Esophagus squamous epithelium (tissue), 5 donors: ENCODE measurements at regions not wholly inside any gene's neighbourhood (a gene's known extent, or its start where the extent isn't known, plus 50 kb on each side); places are given as distances from the start of the nearest gene placed in this dataset.

Experiments used
- DNase-seq: peaks from one replicate; lab custom pipeline; 2025; lab: John Stamatoyannopoulos, UW
- H3K27ac ChIP-seq, 4 donors: fragments of 200-600 bp; sonication (generic); one replicate each; pipeline ENCODE4 v1.5.1; 2016 to 2019; ENCODE audit warnings: mild to moderate bottlenecking in 1 of 4
- H3K27me3 ChIP-seq, 4 donors: fragments of 200-600 bp; sonication (generic); 1 replicate in 3 of 4; 2 replicates in 1 of 4; pipeline versions ENCODE4 v1.5.1 to v1.6.0; 2017 to 2021; ENCODE audit warnings: antibody characterized with exemption in 1 of 4
- H3K36me3 ChIP-seq, 3 donors: fragments of 200-600 bp; sonication (generic); one replicate each; pipeline ENCODE4 v1.5.1; 2016 to 2019
- H3K4me1 ChIP-seq, 3 donors: fragments of 200-600 bp; sonication (generic); one replicate each; pipeline ENCODE4 v1.5.1; 2017 to 2019
- H3K4me3 ChIP-seq, 4 donors: fragments of 200-600 bp; sonication (generic); 1 replicate in 3 of 4; 2 replicates in 1 of 4; pipeline ENCODE4 v1.5.1; 2016 to 2019; ENCODE audit warnings: mild to moderate bottlenecking in 2 of 4, moderate library complexity in 1 of 4
- H3K9me3 ChIP-seq, 3 donors: fragments of 200-600 bp; sonication (generic); one replicate each; pipeline ENCODE4 v1.5.1; 2016 to 2019
- POLR2A ChIP-seq, 4 donors: fragments of 450-650 bp; IDR thresholded peaks; one replicate each; pipeline ENCODE4 v1.6.1; 2017; ENCODE audit warnings: antibody characterized with exemption in 4 of 4, mild to moderate bottlenecking in 4 of 4, moderate library complexity in 3 of 4
- WGBS, 2 donors: methylation state at CpG; one replicate each; pipeline ENCODE4 v1.1.5; 2018; 5-methylcytosine and 5-hydroxymethylcytosine counted together
- intact Hi-C: fragments of 100-400 bp; cut with DNase I; formaldehyde crosslinking; loops from one replicate; pipeline ENCODE4 v1.15.0; 2022
- TF ChIP-seq, protein P1 (sequence below), 6 experiments: fragments of 450-650 bp in 4 of 6; fragments of 200-600 bp in 2 of 6; sonication (generic) in 2 of 6; IDR thresholded peaks; one replicate each; pipeline ENCODE4 v1.5.1; 2016 to 2019; ENCODE audit warnings: antibody characterized with exemption in 6 of 6, mild to moderate bottlenecking in 4 of 6, moderate library complexity in 4 of 6
- donor health status: DM: yes; HTN: yes; CAD: no.

DNA sequence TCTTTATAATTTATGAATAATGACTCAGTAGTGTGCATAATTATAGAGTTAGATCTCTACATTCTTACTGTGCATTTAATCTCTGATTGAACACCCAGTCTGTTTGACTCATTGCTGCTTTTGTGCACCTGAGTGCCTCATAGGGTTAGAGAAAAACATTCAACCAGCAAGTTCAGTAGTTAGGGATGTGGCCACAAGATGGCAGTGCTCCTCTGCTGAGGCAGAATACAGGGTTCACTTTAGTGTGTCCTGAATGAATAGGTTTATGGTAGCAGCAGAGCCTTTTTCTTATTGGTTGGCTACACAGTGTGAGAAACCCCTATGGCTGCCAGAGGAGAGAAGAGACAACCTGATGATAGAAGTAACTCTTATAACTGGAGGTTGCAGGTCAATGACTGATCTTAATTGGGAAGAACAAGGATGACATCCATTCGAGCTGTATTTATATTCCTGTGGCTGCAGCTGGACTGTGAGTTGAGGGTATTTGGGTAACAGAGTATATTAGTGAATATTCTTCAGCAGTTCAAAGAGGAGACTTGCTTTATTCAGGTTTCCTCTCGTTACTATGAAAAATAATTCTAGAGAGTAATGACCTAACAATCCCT is 194.9 kb upstream of the OR4E1 start:
- no peaks in the 10 kb centered on the region for H3K36me3 ChIP-seq
- WGBS, 2 donors, result 52 to 65% methylated on average over 2 of the region's 2 CpGs
- no peaks in the 10 kb centered on the region for H3K4me1 ChIP-seq
- intact Hi-C loops, result no loop called here
- TF ChIP-seq, protein P1, sequence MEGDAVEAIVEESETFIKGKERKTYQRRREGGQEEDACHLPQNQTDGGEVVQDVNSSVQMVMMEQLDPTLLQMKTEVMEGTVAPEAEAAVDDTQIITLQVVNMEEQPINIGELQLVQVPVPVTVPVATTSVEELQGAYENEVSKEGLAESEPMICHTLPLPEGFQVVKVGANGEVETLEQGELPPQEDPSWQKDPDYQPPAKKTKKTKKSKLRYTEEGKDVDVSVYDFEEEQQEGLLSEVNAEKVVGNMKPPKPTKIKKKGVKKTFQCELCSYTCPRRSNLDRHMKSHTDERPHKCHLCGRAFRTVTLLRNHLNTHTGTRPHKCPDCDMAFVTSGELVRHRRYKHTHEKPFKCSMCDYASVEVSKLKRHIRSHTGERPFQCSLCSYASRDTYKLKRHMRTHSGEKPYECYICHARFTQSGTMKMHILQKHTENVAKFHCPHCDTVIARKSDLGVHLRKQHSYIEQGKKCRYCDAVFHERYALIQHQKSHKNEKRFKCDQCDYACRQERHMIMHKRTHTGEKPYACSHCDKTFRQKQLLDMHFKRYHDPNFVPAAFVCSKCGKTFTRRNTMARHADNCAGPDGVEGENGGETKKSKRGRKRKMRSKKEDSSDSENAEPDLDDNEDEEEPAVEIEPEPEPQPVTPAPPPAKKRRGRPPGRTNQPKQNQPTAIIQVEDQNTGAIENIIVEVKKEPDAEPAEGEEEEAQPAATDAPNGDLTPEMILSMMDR (IDR thresholded peaks at IDR 0.05), result peak; percentile 24 to 59 (median 44)
- no peak for TF ChIP-seq POLR2A (IDR thresholded peaks at IDR 0.05)
- H3K27me3 ChIP-seq, result no peaks in the 10 kb centered on the region
- no peak for DNase-seq
- H3K27ac ChIP-seq, result no peak overlapping the region
- H3K4me3 ChIP-seq, result no peak overlapping the region
- H3K9me3 ChIP-seq, result no peaks in the 10 kb centered on the region

DNA sequence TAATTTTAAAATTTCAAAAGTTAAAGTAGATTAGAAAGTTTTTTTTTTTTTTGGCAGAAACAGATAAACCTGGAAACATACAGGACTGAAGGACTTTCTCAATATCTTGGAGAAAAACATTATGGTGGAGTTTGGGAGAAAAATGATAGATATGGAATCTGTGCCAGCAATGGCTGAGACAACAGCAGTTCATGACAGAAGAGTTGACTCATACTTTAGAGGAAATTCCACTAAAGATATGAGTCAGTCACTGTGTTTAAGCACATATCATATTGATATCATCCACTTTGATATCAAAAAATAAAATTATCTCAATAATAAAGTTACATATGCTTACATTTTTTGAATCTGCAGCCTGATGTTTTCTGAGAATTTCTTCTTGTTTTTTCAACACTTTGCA is 193.9 kb upstream of the OR4E1 start:
- intact Hi-C loops, result no loop called here
- no peaks in the 10 kb centered on the region for H3K4me1 ChIP-seq
- H3K4me3 ChIP-seq, result no peak overlapping the region
- H3K36me3 ChIP-seq, result no peaks in the 10 kb centered on the region
- H3K27ac ChIP-seq, result no peak overlapping the region
- no peaks in the 10 kb centered on the region for H3K27me3 ChIP-seq
- TF ChIP-seq, protein P1 (IDR thresholded peaks at IDR 0.05), result no peak
- no peak for TF ChIP-seq POLR2A (IDR thresholded peaks at IDR 0.05)
- H3K9me3 ChIP-seq, result no peaks in the 10 kb centered on the region
- DNase-seq, result no peak

DNA sequence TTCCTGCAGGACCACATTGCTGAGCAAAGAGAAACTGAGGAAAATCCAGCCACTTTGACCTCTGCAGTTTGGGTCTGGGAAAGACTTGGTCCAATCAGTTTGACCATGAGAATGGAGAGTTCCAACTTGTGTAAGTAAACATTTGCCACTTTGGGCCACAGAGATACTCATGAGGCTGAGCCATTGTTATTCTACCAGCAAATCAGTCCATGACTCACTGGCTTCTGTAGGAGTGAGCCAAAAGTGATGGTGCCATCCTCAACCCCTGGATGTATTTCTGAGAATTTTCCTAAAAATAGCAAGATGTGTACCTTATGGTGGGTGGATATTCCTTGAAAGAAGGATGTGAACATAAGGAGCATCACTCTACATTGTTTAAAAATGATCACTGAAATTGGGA is 192.9 kb upstream of the OR4E1 start:
- Histone ChIP-seq H3K4me3 (no peak overlapping the region), H3K4me1 (no peaks in the 10 kb centered on the region), H3K36me3 (no peaks in the 10 kb centered on the region), H3K27ac (no peak overlapping the region), H3K27me3 (no peaks in the 10 kb centered on the region), H3K9me3 (no peaks in the 10 kb centered on the region)
- intact Hi-C loops, result no loop called here
- no peak for DNase-seq
- TF ChIP-seq, protein P1 (IDR thresholded peaks at IDR 0.05), result no peak
- no peak for TF ChIP-seq POLR2A (IDR thresholded peaks at IDR 0.05)

DNA sequence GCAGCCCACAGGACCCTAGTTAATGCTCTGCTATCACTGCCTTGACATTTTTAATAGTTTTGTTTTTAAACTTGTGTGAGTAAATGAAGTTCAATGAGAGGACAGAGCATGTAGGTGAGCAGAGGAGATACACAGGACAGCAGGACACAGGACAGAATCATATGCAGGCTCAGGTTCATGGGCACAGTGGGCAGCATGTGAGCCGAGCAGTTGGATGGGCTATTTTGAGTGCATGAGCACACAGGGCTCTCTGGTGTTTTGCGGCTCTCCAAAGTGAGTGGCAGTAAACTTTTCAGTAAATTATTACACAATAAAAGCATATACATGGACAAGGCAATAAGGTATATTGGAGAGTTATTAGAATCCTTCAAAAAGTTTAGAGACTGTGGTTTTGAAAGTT is 189.7 kb upstream of the OR4E1 start:
- H3K36me3 ChIP-seq, result no peaks in the 10 kb centered on the region
- WGBS, 2 donors, result 88 to 94% methylated on average over 2 of the region's 2 CpGs
- no peak for DNase-seq
- H3K27ac ChIP-seq, result no peak overlapping the region
- H3K4me3 ChIP-seq, result no peak overlapping the region
- intact Hi-C loops, result no loop called here
- H3K27me3 ChIP-seq, result no peaks in the 10 kb centered on the region
- TF ChIP-seq POLR2A (IDR thresholded peaks at IDR 0.05), result no peak
- no peaks in the 10 kb centered on the region for H3K4me1 ChIP-seq
- H3K9me3 ChIP-seq, result no peaks in the 10 kb centered on the region

DNA sequence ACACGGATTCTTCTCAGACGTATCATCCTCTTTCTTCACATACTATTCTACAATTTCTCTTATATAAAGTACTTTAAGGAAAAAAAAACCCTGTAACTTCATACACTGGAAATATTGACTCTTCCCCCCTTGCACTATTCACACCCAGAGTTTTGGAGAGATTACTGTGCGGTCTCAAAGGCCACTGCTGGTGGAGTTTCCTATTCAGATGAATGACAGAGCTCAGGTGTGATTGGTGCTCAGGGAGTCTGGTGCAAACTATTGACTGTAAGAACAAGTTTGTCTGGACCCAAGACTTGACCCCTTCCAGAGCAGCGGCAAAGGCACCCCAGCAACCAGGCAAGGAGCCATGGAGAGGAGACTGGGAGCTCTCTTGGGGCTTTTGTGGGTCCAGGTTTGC is 187.5 kb upstream of the OR4E1 start:
- Histone ChIP-seq H3K36me3 (no peaks in the 10 kb centered on the region), H3K4me1 (no peaks in the 10 kb centered on the region), H3K4me3 (no peak overlapping the region), H3K27me3 (no peaks in the 10 kb centered on the region), H3K9me3 (no peaks in the 10 kb centered on the region), H3K27ac (no peak overlapping the region)
- TF ChIP-seq POLR2A (IDR thresholded peaks at IDR 0.05), result no peak
- TF ChIP-seq, protein P1 (IDR thresholded peaks at IDR 0.05), result no peak
- WGBS, 2 donors, result 62 to 72% methylated on average over 4 of the region's 4 CpGs
- intact Hi-C loops, result no loop called here
- no peak for DNase-seq

DNA sequence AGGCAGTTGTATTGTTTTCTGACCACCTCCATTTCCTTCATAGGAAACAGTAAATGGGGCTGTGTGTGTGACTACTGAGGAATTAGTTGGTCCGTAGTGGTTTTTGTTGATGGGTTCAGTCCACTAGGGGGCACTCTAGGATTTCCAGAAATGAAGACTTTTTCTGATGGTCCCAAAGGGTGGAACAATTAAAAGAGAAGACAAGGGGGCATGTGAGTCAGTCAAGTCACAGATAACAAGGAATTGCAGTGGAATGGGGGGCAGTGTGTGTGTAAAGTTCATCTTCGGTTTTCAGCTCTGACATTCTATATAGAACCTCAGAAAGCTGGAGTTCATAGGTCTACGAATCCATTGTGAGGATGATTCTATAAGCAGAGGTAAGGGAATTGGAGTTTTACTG is 186.6 kb upstream of the OR4E1 start:
- WGBS, 2 donors, result 54 to 71% methylated on average over 3 of the region's 3 CpGs
- no peak overlapping the region for H3K4me3 ChIP-seq
- H3K27me3 ChIP-seq, result no peaks in the 10 kb centered on the region
- no peak overlapping the region for H3K27ac ChIP-seq
- TF ChIP-seq POLR2A (IDR thresholded peaks at IDR 0.05), result no peak
- TF ChIP-seq, protein P1 (IDR thresholded peaks at IDR 0.05), result peak in 2 of 6 experiments; percentile 8 to 31
- no peaks in the 10 kb centered on the region for H3K4me1 ChIP-seq
- DNase-seq, result no peak
- H3K36me3 ChIP-seq, result no peaks in the 10 kb centered on the region
- intact Hi-C loops, result no loop called here
- H3K9me3 ChIP-seq, result no peaks in the 10 kb centered on the region
